Neutrophil (primary cell): ENCODE measurements at regions not wholly inside any gene's neighbourhood (a gene's known extent, or its start where the extent isn't known, plus 50 kb on each side); places are given as distances from the start of the nearest gene placed in this dataset.

Experiments used
- H3K27ac ChIP-seq: fragments of 200-600 bp; sonication (generic); 2 replicates; pipeline ENCODE4 v1.5.1; 2016; ENCODE audit warnings: mild to moderate bottlenecking, moderate library complexity
- H3K27me3 ChIP-seq: fragments of 200-600 bp; sonication (generic); 2 replicates; pipeline ENCODE4 v1.6.0; 2016; ENCODE audit warnings: mild to moderate bottlenecking
- H3K36me3 ChIP-seq: fragments of 200-600 bp; sonication (generic); 2 replicates; pipeline ENCODE4 v1.5.1; 2017
- H3K4me1 ChIP-seq, 2 experiments: fragments of 200-600 bp in 1 of 2; sonication (generic) in 1 of 2; 1 replicate in 1 of 2; 2 replicates in 1 of 2; pipeline versions ENCODE4 v1.5.1 to v1.6.1; 2013 to 2016; ENCODE audit warnings: low read depth in 1 of 2, low read length in 1 of 2, mild to moderate bottlenecking in 1 of 2, moderate library complexity in 1 of 2; ENCODE audit not compliant: control insufficient read depth in 1 of 2, insufficient read depth in 1 of 2
- H3K4me3 ChIP-seq, 2 experiments: fragments of 200-600 bp in 1 of 2; sonication (generic) in 1 of 2; 1 replicate in 1 of 2; 2 replicates in 1 of 2; pipeline ENCODE4 v1.5.1; 2013 to 2016; ENCODE audit warnings: low read depth in 1 of 2, low read length in 1 of 2, mild to moderate bottlenecking in 1 of 2, moderate library complexity in 1 of 2
- H3K9me3 ChIP-seq: fragments of 200-600 bp; sonication (generic); 2 replicates; pipeline ENCODE4 v1.5.1; 2016
- CTCF ChIP-seq: fragments of 200-600 bp; sonication (generic); IDR thresholded peaks from 2 replicates; pipeline ENCODE4 v1.5.1; 2016; ENCODE audit warnings: antibody characterized with exemption

DNA sequence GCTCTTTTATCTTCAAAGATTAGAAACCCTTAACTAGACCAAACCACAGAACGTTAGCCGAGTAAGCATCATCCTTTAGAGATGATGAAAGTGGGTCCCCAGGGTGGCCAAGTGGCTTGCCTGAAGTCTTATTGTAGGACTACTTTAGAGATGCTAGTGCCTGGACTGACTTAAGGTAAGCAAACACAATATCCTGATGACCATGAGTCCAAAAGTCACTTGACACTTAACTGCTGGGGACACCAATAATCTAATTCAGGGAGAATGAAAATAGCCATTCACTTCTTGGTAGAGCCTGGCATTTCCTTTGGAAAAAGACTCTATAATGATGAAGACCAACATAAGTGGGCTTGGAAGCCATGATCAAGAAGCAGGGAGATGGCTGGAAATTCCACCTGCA is 225.3 kb upstream of the IRF2BP2 start:
- Histone ChIP-seq H3K4me3 (no peak overlapping the region), H3K27ac (no peak overlapping the region), H3K4me1 (peaks cover 43 to 45% of the 10 kb centered on the region in 2 experiments), H3K9me3 (no peaks in the 10 kb centered on the region), H3K27me3 (no peaks in the 10 kb centered on the region), H3K36me3 (no peaks in the 10 kb centered on the region)
- no peak for TF ChIP-seq CTCF

- no peak overlapping the region for H3K27ac ChIP-seq
- no peaks in the 10 kb centered on the region for H3K27me3 ChIP-seq
- no peaks in the 10 kb centered on the region for H3K9me3 ChIP-seq
- TF ChIP-seq CTCF: no peak
- no peaks in the 10 kb centered on the region for H3K36me3 ChIP-seq
- no peak overlapping the region for H3K4me3 ChIP-seq
- H3K4me1 ChIP-seq: peaks cover 28 to 29% of the 10 kb centered on the region in 2 experiments
These were observed 223.7 kb upstream of the IRF2BP2 start for GRCh38 chr1:234833646-234834045.

DNA sequence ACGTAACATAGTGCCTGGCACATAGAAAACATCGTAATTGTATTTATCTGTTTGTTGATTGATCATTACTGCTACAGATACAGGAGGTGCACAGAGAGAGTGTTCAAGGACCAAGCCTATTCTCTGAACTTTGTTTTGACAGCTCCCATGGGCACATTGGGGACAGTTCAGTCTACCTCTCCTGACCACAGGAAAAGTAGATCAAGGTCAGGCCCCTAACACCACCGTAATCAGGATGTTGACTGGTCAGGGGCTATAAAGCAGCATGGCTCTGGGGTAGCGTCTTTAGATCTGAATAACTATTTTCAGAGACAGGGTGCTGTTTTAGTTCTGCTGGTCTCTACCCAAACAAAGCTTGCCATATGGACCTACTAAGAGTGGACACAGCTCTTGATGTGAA is 223.1 kb upstream of the IRF2BP2 start:
- peaks cover 22 to 24% of the 10 kb centered on the region in 2 experiments for H3K4me1 ChIP-seq
- no peak for TF ChIP-seq CTCF
- H3K27me3 ChIP-seq: no peaks in the 10 kb centered on the region
- H3K9me3 ChIP-seq: no peaks in the 10 kb centered on the region
- H3K27ac ChIP-seq: no peak overlapping the region
- H3K36me3 ChIP-seq: no peaks in the 10 kb centered on the region
- no peak overlapping the region for H3K4me3 ChIP-seq

DNA sequence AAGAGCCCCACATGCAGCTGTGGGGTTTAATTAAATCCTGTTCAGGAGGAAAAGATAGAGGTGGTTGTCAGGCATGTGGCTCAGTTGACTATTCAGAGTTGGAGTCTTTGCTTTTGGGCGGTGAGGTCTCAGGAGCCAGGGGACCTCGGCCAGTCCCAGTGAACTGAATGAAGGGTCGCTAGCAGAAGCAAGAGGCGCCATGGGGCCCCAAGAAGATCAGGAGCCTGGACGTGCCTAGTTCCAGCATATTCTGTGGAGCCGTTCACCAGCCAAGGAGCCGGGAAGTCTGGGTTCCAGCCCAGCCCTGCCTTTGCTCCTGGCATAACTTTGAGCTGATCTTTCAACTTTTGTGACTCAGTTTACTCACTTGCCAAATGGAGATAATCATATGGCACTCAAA is 217.7 kb upstream of the IRF2BP2 start:
- Histone ChIP-seq H3K27ac (no peak overlapping the region), H3K9me3 (no peaks in the 10 kb centered on the region), H3K4me3 (no peak overlapping the region), H3K4me1 (peaks cover 8 to 11% of the 10 kb centered on the region in 2 experiments), H3K27me3 (no peaks in the 10 kb centered on the region), H3K36me3 (no peaks in the 10 kb centered on the region)
- TF ChIP-seq CTCF: no peak

GRCh38 chr1:234827181-234827580 is 217.2 kb upstream of the IRF2BP2 start:
- Histone ChIP-seq H3K4me3 (no peak overlapping the region), H3K27ac (no peak overlapping the region), H3K9me3 (no peaks in the 10 kb centered on the region), H3K36me3 (no peaks in the 10 kb centered on the region), H3K4me1 (peaks cover 5 to 11% of the 10 kb centered on the region in 2 experiments), H3K27me3 (no peaks in the 10 kb centered on the region)
- TF ChIP-seq CTCF: no peak

DNA sequence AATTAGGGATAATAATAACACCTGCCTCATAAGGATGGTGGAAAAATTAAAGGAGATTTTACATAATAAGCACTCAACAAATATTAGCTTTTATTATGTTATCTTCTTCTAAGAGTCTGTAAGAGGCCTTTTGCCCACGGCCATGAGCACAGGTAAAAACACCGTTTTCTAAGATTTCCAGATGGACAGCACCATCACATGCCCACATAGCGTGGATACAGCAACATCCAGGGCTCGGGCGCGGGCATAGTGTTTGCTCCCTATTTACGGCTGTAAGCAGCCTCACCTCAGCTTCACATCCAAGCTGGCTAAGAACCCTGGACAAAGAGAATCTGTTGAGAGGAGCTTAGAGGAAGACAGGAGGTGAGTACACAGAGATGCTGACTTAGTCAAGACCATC is 216.4 kb upstream of the IRF2BP2 start:
- TF ChIP-seq CTCF: no peak

More for the DNA sequence above, 216.4 kb upstream of the IRF2BP2 start:
- H3K27ac ChIP-seq: no peak overlapping the region
- H3K4me1 ChIP-seq: peaks cover 4 to 11% of the 10 kb centered on the region in 2 experiments
- no peaks in the 10 kb centered on the region for H3K27me3 ChIP-seq
- no peak overlapping the region for H3K4me3 ChIP-seq
- no peaks in the 10 kb centered on the region for H3K36me3 ChIP-seq
- H3K9me3 ChIP-seq: no peaks in the 10 kb centered on the region
